ENCODE measurements at regions not wholly inside any gene's neighbourhood (a gene's known extent, or its start where the extent isn't known, plus 50 kb on each side); places are given as distances from the start of the nearest gene placed in this dataset.

DNA sequence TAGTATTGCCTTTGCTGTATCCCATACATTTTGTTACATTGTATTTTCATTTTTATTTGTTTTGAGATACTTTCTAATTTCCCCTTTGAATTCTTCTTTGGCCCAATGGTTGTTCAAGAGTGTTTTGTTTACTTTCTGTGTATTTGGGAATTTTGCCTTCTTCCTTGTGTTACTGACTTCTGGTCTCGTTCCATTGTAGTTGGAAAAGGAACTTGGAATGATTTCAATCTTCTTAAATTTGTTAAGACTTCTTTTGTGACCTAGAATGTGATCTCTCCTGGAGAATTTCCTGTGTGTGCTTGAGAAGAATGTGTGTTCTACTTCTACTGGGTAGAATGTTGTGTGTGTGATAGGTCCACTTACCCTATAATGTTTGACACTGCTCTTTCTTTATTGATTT is 304.4 kb upstream of the RTL1 start:
- H3K9me3 ChIP-seq: peaks cover 0 to 89% (median 43%) of the 10 kb centered on the region in 11 donors

DNA sequence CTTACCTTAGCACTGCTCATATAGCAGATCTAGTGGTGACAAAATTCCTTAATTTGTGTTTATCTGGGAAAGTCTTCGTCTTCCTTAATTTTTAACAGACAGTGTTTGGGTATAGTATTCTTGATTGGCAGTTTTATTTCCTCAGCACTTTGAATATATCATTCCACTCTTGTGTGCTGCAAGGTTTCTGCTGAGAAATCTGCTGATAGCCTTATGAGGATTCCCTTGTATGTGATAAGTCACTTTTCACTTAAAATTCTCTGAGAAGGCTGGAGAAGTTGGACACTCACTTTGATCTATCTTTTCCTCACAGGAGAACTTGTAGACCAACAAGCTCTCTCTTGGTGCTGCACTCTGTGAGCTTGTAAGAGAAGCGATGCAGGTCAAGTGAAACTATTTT is 306.1 kb upstream of the RTL1 start:
- no peaks in the 10 kb centered on the region for H3K27me3 ChIP-seq
- no peaks in the 10 kb centered on the region for H3K4me1 ChIP-seq
- TF ChIP-seq, protein P1, sequence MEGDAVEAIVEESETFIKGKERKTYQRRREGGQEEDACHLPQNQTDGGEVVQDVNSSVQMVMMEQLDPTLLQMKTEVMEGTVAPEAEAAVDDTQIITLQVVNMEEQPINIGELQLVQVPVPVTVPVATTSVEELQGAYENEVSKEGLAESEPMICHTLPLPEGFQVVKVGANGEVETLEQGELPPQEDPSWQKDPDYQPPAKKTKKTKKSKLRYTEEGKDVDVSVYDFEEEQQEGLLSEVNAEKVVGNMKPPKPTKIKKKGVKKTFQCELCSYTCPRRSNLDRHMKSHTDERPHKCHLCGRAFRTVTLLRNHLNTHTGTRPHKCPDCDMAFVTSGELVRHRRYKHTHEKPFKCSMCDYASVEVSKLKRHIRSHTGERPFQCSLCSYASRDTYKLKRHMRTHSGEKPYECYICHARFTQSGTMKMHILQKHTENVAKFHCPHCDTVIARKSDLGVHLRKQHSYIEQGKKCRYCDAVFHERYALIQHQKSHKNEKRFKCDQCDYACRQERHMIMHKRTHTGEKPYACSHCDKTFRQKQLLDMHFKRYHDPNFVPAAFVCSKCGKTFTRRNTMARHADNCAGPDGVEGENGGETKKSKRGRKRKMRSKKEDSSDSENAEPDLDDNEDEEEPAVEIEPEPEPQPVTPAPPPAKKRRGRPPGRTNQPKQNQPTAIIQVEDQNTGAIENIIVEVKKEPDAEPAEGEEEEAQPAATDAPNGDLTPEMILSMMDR (IDR thresholded peaks at IDR 0.05): no peak
- H3K4me3 ChIP-seq: no peak overlapping the region
- no peak for DNase-seq
- no peak for ATAC-seq
- no peak overlapping the region for H3K27ac ChIP-seq
- intact Hi-C loops (cut with DNase I): no loop called here
- 83 to 88% methylated on average over 2 of the region's 2 CpGs for WGBS, 2 donors
- no peaks in the 10 kb centered on the region for H3K36me3 ChIP-seq
- peaks cover 0 to 72% (median 43%) of the 10 kb centered on the region in 11 donors for H3K9me3 ChIP-seq

More for the DNA sequence above, 304.4 kb upstream of the RTL1 start:
- H3K4me1 ChIP-seq: no peaks in the 10 kb centered on the region
- H3K36me3 ChIP-seq: no peaks in the 10 kb centered on the region
- no peak for ATAC-seq
- WGBS, 2 donors: 29 to 38% methylated on average over 1 of the region's 1 CpG
- TF ChIP-seq, protein P1 (IDR thresholded peaks at IDR 0.05): no peak
- no peaks in the 10 kb centered on the region for H3K27me3 ChIP-seq
- no peak for DNase-seq
- no peak overlapping the region for H3K4me3 ChIP-seq
- intact Hi-C loops (cut with DNase I): no loop called here
- no peak overlapping the region for H3K27ac ChIP-seq

DNA sequence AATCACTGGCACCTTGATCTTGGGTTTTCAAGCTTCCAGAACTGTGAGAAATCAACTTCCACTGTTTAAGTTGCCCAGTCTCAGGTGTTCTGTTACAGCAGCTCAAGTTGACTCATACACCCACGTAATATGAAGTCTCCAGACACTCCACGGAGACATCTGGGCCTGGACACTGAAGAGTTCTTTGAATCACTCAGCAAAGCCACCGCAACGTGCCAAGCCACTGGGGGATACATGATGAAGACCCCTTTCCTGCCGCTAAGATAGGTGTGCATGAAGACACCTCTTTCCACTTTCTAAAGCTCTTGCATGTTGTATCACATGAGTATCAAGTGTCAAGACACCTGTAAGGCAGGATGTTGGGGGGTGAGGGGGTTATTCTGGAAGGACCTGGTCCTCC is 311.7 kb upstream of the RTL1 start:
- no peak overlapping the region for H3K4me3 ChIP-seq
- no peaks in the 10 kb centered on the region for H3K36me3 ChIP-seq
- DNase-seq (no peak), ATAC-seq (no peak)
- intact Hi-C loops (cut with DNase I): no loop called here
- H3K27me3 ChIP-seq: peaks cover 0 to 6% (median 0%) of the 10 kb centered on the region in 7 donors
- WGBS, 2 donors: 91% methylated on average over 5 of the region's 5 CpGs
- peaks cover 0 to 20% (median 6%) of the 10 kb centered on the region in 11 donors for H3K9me3 ChIP-seq
- no peaks in the 10 kb centered on the region for H3K4me1 ChIP-seq
- H3K27ac ChIP-seq: no peak overlapping the region
- TF ChIP-seq, protein P1 (IDR thresholded peaks at IDR 0.05): no peak

DNA sequence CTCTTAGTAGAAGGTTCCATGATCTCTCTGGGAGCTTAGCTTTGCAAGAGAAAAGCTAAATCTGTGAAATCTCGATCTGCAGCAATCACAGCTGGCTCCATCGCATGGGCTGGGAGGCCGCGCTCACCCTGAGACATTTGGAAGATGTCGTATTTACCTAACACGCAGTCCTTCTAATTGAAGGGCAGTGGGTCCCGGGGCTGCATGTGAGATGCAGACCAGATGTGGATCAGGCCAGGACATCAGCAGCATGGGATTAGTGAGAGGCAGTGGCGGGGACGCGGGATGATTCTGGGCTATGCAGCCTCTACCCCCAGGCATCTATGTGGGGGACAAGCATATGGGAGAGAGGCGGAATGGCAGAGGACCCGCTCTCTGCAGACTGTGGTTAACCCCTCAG is 312.4 kb upstream of the RTL1 start:
- H3K4me1 ChIP-seq: no peaks in the 10 kb centered on the region
- peaks cover 0 to 13% (median 0%) of the 10 kb centered on the region in 11 donors for H3K9me3 ChIP-seq
- no peak for DNase-seq
- no peaks in the 10 kb centered on the region for H3K36me3 ChIP-seq
- H3K27me3 ChIP-seq: peaks cover 0 to 6% (median 0%) of the 10 kb centered on the region in 7 donors
- H3K27ac ChIP-seq: no peak overlapping the region
- TF ChIP-seq, protein P1 (IDR thresholded peaks at IDR 0.05): no peak
- 61 to 67% methylated on average over 12 of the region's 12 CpGs for WGBS, 2 donors
- H3K4me3 ChIP-seq: no peak overlapping the region
- intact Hi-C loops (cut with DNase I): no loop called here
- ATAC-seq: no peak
